ENCODE measurements at regions not wholly inside any gene's neighbourhood (a gene's known extent, or its start where the extent isn't known, plus 50 kb on each side); places are given as distances from the start of the nearest gene placed in this dataset.

DNA sequence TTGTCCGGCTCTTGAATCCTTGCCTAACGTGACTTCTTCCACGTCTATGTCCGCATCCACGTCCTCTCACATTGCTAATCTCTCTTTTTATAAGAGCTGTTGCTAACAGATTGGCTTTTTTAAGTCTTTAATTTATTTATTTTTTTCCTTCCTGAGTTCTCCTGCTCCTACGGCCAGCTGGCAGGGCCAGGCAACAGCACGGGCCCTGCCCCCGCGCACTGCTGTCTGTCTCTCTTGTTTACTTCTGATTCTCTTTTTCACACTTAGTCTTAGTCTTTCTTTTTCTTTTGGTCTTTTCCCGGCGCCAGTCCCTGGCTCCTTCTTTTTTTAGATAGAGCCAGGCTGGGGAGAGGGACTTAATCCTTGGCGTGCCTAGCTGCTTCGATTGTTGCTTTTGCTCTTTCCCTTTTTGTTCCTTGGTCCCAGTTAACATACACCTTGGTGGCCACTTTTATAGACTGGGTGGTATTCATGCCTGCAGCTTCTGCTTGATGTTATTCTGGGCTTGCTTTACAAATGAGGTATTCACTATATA, 53.2 kb upstream of the RBMX start:
- Histone ChIP-seq H3K27me3 (ENCODE audit: control insufficient read depth in 2 of 2, insufficient read depth in 2 of 2, low read length in 2 of 2) (no peaks in the 10 kb centered on the region), H4K20me1 (replicated peaks; ENCODE audit: control insufficient read depth, extremely low read depth, insufficient read depth, low read length) (no peaks in the 10 kb centered on the region), H3K4me1 (ENCODE audit: control insufficient read depth, extremely low read depth, insufficient read depth, low read length) (no peaks in the 10 kb centered on the region), H3K4me3 (replicated peaks in 1 of 3; ENCODE audit: insufficient read depth in 1 of 3, low read depth in 1 of 3, low read length in 3 of 3) (no peak overlapping the region), H3K9me1 (replicated peaks; ENCODE audit: control insufficient read depth, extremely low read depth, insufficient read depth, low read length) (no peaks in the 10 kb centered on the region), H3K9me3 (replicated peaks; ENCODE audit: control insufficient read depth, insufficient read depth, low read length) (no peaks in the 10 kb centered on the region), H2AFZ (ENCODE audit: low read depth, low read length) (no peak overlapping the region), H3K27ac (ENCODE audit: insufficient read depth, low read depth, low read length) (no peak overlapping the region), H3K4me2 (ENCODE audit: insufficient read depth, low read length) (no peak overlapping the region), H3K36me3 (ENCODE audit: control insufficient read depth in 2 of 2, extremely low read depth in 1 of 2, insufficient read depth in 2 of 2, low read length in 2 of 2) (no peaks in the 10 kb centered on the region), H3K79me2 (ENCODE audit: control insufficient read depth, insufficient read depth, low read length) (no peaks in the 10 kb centered on the region), H3K9ac (replicated peaks; ENCODE audit: extremely low read depth, insufficient read depth, low read length) (no peak overlapping the region)
- no peak for TF ChIP-seq POLR2AphosphoS5 (IDR thresholded peaks at IDR 0.05; ENCODE audit: insufficient read depth, low read depth, low read length)
- no peak for TF ChIP-seq EZH2 (IDR thresholded peaks at IDR 0.05; ENCODE audit: borderline replicate concordance, low read depth, low read length, severe bottlenecking)
- no peak for TF ChIP-seq FOS (IDR thresholded peaks at IDR 0.05; ENCODE audit: borderline replicate concordance, insufficient read depth, low read length)
- no peak for TF ChIP-seq GATA2 (IDR thresholded peaks at IDR 0.05; ENCODE audit: insufficient read depth, insufficient read length, low read depth, low read length)
- TF ChIP-seq JUN (IDR thresholded peaks at IDR 0.05; ENCODE audit: borderline replicate concordance, insufficient read depth, insufficient read length, low read depth) = no peak
- TF ChIP-seq CTCF (IDR thresholded peaks at IDR 0.05; ENCODE audit: extremely low read depth in 1 of 2, insufficient read depth in 1 of 2, low read depth in 1 of 2, low read length in 2 of 2) = no peak
- TF ChIP-seq, protein P1, sequence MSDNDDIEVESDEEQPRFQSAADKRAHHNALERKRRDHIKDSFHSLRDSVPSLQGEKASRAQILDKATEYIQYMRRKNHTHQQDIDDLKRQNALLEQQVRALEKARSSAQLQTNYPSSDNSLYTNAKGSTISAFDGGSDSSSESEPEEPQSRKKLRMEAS (IDR thresholded peaks at IDR 0.05; ENCODE audit: insufficient read depth, insufficient read length) = no peak
- TF ChIP-seq POLR2A (IDR thresholded peaks at IDR 0.05; ENCODE audit: low read depth, low read length) = no peak
- no peak for TF ChIP-seq MYC (IDR thresholded peaks at IDR 0.05; ENCODE audit: low read depth, low read length)
- dilution Hi-C loops (cut with MboI; ENCODE audit: extremely low pct_ligation_motif_present, low sequenced_read_pairs) (no loop called here), intact Hi-C loops (cut with micrococcal nuclease) (no loop called here)
- ChIA-PET POLR2A (no interaction called here), CTCF (interaction anchor here (1.5 kb wide), 1 partner anchor 225 kb away, joined by 3 read pairs; no protein-coding TSS in a partner anchor)
- FAIRE-seq (no peak), DNase-seq (ENCODE audit: low read depth, low spot score) (peak; percentile 4)
- no TSS peak for BruUV-seq (replicated peaks)

All from endothelial cell of umbilical vein (primary cell).